A204.1 (cell line): ENCODE measurements at regions not wholly inside any gene's neighbourhood (a gene's known extent, or its start where the extent isn't known, plus 50 kb on each side); places are given as distances from the start of the nearest gene placed in this dataset.
"Not testable (repeated sequence)": the region's sequence is repeated elsewhere in the genome, so short reads cannot be mapped to it uniquely, and the experiment has no call there.

Experiments used
- FAIRE-seq: peaks from 2 replicates; lab custom pipeline; 2012; peaks lifted over from hg19 to GRCh38; lab: Jason Lieb, UNC

DNA sequence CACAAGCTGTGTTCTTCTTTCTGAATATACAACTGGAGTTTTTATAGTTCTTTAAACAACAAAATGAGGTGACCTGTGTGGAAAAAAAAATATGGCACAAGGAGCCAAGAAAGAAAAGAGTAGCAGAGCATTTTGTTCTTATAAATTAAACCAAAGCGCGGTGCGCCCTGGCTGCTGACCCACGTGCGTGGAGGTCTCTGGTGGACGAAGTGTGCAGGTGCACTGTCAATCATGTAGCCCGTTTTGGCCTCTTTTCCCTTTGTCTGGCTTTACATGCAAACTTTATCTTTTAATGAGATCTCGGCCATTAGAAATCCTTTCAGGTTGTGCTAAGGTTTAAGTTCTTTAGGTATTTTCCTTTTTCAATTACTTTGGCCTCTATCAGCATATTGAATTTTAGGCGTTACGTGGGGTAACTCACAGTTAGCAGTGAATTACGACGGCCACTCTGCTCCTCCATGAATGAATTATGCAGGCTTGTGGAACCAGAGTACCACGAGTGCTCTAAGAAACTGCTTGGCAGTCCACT is 443.9 kb upstream of the SLC10A2 start:
- no peak for FAIRE-seq

DNA sequence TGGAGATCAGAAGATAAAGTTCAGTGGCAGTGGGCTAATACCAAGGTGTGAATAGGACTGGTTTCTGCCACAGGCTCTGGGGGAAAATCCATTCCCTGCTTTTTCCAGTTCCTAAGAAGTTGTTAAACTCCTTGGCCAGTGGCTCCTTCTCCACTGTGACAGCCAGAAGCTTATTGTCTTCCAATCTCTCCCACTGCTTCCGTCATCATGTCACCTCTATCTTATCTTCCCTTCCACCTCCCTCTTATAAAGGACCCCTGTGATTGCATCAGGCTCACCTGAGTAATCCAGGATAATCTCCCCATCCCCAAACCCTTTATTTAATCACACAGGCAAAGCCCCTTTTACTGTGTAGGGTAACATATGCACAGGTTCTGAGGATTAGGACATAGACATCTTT is 431.2 kb upstream of the SLC10A2 start:
- no peak for FAIRE-seq

DNA sequence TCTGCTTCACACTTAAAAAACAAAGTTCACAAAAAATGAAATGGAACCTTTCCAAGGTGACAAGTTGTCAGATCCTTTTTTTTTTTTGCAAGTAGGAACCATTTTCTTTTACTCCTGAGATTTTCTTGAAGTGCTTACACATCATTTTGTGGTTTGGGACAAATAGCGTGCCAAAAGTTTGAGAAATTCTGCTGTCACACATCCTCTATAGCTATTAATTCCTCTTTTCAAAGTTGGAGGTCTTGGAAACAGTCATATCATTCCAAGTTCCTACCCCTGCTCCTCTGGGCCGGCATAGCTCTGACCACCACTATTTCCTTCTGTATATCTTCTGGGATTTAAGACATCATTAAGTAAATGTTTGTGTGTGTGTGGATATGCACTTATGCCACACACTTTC is 421.6 kb upstream of the SLC10A2 start:
- no peak for FAIRE-seq

DNA sequence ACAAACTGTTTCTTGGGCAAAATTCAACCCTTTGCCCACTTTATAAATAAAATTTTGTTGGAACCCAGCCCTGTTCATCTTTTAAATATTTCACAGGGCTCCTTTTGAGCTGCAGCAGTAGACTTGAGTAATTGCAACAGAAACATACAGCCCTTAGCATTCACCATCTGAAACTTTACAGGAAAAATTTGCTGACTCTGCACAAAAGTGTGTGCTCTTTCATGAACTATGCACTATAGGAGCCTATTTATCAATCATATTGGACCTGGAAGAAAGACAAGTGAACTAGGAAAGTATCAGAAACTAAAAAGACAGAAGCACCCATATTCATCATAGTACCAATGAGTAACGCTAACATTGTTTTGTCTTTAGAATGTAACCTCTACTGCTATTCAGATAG is 406.9 kb upstream of the SLC10A2 start:
- no peak for FAIRE-seq

DNA sequence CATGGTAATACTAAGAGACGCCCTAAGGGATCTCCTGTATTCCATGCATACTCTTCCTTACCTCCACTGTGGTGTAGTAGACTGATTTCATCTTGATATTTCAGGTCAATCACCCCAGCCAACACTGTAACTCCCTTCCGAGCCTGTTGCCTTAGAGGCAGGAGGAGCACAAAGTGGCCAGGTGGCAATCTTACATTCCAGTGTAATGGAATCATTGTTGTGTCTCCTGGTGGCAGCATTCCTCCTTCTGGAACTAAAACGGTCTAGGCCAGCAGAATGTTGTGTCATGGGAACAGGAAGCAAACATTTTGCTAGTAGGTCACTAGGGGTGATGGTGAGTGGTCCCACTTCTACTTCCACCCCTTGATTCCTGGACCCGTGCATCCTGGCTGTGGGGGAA is 405.7 kb upstream of the SLC10A2 start:
- FAIRE-seq = no peak

DNA sequence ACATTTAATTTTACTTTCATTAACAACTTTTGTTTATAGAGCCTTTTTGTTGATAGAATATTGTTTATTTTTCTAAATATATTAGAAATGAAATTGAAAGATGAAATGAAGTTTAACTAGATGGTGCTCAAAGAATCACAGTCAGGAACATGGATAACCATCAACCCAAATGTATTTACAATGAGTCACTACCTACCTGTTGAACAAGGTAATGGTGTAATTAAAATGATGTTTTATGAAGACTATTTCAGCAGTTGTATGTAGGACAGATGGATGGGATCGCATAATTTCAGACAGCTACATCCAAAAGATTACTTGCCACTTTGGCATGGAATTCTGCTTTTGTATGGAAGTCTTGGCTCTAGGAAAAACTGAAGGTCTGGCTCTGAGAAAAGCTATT is 403.6 kb upstream of the SLC10A2 start:
- FAIRE-seq = no peak

DNA sequence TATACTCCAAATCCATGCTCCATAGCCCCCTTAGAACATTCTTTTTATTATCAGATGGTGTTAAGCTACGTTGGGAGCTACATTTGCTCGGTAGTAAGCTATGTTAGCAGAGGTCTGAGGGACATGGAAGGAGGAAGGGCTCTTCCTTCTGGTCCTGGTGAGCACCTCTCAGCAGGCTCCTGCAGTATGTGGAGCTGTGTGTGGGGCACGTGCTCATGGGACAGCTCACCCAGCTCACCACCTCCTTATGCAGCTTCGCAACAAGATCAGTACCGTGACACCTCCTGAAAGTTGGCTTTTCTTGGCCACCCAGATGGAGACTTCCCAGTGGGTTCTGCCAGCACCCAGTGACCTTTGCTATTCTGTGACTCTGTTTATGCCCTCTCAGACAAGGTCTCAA is 400.5 kb upstream of the SLC10A2 start:
- FAIRE-seq = no peak

DNA sequence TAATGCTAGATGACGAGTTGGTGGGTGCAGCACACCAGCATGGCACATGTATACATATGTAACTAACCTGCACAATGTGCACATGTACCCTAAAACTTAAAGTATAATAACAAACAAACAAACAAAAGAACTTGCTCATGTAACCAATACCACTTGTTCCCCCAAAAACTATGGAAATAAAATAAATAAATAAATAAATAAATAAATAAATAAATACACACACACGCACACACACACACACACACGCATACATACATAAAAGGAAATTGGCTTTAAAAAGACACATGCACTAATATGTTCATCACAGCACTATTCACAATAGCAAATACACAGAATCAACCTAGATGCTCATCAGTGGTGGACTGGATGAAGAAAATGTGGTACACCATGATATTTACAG is 394.0 kb upstream of the SLC10A2 start:
- FAIRE-seq = not testable (repeated sequence)

DNA sequence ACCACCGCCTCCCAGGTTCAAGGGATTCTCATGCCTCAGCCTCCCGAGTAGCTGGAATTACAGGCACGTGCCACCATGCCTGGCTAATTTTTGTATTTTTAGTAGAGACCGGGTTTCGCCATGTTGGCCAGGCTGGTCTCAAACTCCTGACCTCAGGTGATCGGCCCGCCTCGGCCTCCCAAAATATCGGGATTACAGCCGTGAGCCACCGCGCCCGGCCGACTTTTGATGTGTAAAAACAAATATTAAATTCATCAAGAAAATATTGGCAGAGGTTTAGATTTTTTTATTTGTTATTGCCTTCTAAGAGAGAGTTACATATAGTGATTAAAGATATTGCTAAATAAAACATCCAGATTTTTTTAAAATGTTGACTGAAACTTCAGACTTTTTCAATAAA is 390.8 kb upstream of the SLC10A2 start:
- not testable (repeated sequence) for FAIRE-seq

GRCh38 chr13:103451656-103452055 is 385.4 kb upstream of the SLC10A2 start:
- FAIRE-seq = no peak

- FAIRE-seq = no peak
Observed at GRCh38 chr13:103443604-103444003, 377.4 kb upstream of the SLC10A2 start.

DNA sequence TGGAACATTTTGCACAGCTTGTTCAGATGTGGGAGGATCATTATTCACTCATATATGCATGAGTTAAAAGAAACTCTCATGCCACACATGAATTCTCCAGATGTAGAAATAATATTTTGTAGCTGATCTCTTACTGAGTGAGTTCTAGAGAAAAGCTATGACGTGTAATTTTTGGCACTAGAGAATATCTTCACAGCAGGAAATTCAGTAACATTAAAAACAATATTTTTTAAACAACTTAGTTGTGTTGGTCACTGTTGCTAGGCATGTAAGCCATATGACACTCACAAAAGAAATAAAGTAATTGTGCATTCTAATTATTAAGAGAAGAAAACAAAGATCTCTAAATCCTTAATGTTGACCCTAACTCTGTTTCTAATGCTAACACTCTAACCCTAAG is 371.4 kb upstream of the SLC10A2 start:
- FAIRE-seq = no peak

DNA sequence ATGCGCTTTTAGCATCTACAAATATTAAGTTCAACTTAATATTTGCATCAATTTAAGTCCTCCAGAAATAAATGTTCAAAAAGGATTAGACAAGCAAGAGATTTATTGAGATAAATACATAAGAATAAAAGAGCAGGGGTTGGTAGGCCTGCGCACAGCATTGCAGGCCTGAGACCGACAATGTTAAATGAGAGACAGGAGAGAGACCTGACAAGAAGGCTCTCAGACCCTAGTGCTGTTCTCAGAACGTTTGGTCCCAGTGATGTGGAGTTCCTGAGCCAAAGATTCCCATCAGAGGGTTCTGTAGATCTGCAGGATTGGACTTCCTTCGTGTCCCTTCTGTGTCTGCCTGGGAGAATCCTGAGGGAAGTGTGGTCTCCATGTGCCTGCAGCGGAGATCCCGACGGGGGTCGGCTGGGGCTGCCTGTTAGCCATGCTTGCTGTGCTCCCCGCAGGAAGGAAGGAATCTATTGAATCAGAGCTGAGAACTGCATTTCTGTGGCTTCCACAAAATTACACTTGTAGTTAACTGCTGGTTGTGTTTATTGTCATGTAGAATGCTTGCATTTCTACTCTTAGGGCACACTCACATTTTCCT is 369.9 kb upstream of the SLC10A2 start:
- no peak for FAIRE-seq

- no peak for FAIRE-seq
Observed at GRCh38 chr13:103431856-103432255, 365.6 kb upstream of the SLC10A2 start.

GRCh38 chr13:103430368-103430767 is 364.2 kb upstream of the SLC10A2 start:
- FAIRE-seq = no peak

GRCh38 chr13:103410002-103410401 is 343.8 kb upstream of the SLC10A2 start:
- FAIRE-seq = no peak

DNA sequence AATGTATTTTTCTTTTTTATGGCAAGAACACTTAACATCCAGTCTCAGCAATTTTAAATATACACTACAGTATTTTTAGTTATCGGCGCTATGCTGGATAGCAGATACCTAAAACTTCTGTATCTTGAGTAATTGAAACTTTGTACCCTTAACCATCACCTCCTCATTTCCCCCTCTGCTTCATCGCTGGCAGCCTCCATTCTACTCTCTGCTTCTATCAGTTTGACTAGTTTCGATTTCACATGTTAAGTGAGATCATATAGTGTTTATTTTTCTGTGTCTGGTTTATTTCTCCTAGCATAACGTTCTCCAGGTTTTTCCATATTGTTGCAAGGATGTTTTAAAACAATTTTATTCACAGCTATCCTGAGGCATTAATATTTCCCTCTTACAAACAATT is 340.8 kb upstream of the SLC10A2 start:
- no peak for FAIRE-seq

DNA sequence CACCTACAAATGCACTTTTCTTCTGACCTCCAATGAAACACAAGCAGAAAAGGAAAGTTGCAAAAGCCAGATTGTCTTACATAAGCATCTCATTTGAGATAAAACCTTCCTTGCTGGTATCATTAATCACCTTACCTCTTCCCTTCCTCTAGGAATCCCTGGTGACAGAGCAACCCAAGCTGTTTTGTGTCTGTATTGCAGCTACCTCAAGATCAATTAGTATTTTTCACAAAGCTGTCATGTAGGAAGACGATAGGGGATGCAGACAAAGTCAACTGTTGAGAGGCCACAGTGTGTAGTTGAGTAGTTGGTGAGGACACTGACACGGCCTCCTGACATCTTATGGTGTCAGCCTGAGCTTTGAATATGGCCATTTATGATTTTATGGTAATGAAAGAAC is 339.1 kb upstream of the SLC10A2 start:
- FAIRE-seq = no peak

DNA sequence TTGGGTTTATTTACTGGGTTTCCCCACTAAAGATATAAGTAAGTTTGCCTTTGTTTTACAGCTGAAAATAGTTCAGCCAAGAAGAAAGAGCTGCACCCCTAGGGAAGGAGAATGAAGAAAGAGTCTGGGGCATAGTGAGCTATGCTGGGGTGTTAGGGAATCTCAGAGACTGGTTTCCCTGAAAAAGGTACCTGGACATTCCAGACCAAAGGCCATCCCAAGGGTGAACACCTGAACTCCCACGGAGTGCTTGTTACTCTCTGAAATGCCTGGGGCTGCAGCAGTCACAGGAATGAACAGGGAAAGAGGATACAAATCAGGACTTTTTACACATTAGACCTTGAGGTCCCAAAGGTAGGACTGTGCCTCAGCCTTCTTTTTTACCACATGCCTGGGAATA is 337.6 kb upstream of the SLC10A2 start:
- no peak for FAIRE-seq

- FAIRE-seq = no peak
Observed at GRCh38 chr13:103403148-103403740, 337.0 kb upstream of the SLC10A2 start.

DNA sequence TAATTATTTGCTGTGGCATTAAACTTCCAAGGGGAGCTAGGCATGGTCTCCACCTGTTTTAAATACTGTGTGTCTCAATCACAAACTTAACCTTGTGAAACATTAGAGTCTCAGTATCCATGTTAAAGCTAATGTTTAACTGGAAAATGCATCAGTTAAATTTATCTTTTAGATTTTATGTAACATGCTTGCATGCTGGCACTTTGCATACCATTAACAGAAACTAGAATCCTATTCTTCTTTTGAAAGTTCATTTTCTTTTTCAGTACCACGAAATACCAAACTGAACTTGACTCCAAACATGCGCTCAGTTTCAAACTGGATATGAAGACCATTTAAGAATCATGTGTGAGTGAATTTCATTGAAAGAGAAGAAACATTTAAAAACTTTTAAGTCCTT is 328.9 kb upstream of the SLC10A2 start:
- FAIRE-seq = no peak

GRCh38 chr13:103394618-103395017 is 328.4 kb upstream of the SLC10A2 start:
- no peak for FAIRE-seq

- FAIRE-seq = no peak
Observed at GRCh38 chr13:103391936-103392335, 325.7 kb upstream of the SLC10A2 start.

- no peak for FAIRE-seq
Observed at GRCh38 chr13:103388839-103389238, 322.6 kb upstream of the SLC10A2 start.
